HFFc6 (cell line): ENCODE measurements at regions not wholly inside any gene's neighbourhood (a gene's known extent, or its start where the extent isn't known, plus 50 kb on each side); places are given as distances from the start of the nearest gene placed in this dataset.

ENCODE experiments used
- DNase-seq: peaks from one replicate; pipeline ENCODE4 v3.0.0-alpha.2; 2018
- H3K27ac Mint-ChIP-seq: 2 replicates; pipeline ENCODE4 v1.8.0; 2020; ENCODE audit warnings: mild to moderate bottlenecking, mixed read lengths
- H3K27me3 Mint-ChIP-seq: 2 replicates; pipeline ENCODE4 v1.8.0; 2021; ENCODE audit warnings: mild to moderate bottlenecking, moderate library complexity, mixed read lengths; ENCODE audit not compliant: insufficient read depth
- H3K36me3 Mint-ChIP-seq: 2 replicates; pipeline ENCODE4 v1.8.0; 2021; ENCODE audit warnings: low read depth, mixed read lengths
- H3K4me1 Mint-ChIP-seq: 2 replicates; pipeline ENCODE4 v1.8.0; 2020; ENCODE audit warnings: low read depth, mixed read lengths
- H3K4me3 Mint-ChIP-seq: 2 replicates; pipeline ENCODE4 v1.8.0; 2020; ENCODE audit warnings: mild to moderate bottlenecking, moderate library complexity, mixed read lengths
- H3K9me3 Mint-ChIP-seq: 2 replicates; pipeline ENCODE4 v1.8.0; 2020; ENCODE audit warnings: mild to moderate bottlenecking, mixed read lengths
- CTCF ChIP-seq: fragments of 200-600 bp; sonication (generic); IDR thresholded peaks from 2 replicates; pipeline ENCODE4 v1.5.0; 2021; ENCODE audit warnings: antibody characterized with exemption, mild to moderate bottlenecking

GRCh38 chr7:26954951-26955350, 90.6 kb upstream of the SKAP2 start:
- no peak overlapping the region for H3K27ac Mint-ChIP-seq
- peaks cover 13% of the 10 kb centered on the region for H3K27me3 Mint-ChIP-seq
- no peak for TF ChIP-seq CTCF
- DNase-seq = no peak
- H3K36me3 Mint-ChIP-seq = no peaks in the 10 kb centered on the region
- no peak overlapping the region for H3K4me3 Mint-ChIP-seq
- no peaks in the 10 kb centered on the region for H3K9me3 Mint-ChIP-seq
- peaks cover 18% of the 10 kb centered on the region for H3K4me1 Mint-ChIP-seq

DNA sequence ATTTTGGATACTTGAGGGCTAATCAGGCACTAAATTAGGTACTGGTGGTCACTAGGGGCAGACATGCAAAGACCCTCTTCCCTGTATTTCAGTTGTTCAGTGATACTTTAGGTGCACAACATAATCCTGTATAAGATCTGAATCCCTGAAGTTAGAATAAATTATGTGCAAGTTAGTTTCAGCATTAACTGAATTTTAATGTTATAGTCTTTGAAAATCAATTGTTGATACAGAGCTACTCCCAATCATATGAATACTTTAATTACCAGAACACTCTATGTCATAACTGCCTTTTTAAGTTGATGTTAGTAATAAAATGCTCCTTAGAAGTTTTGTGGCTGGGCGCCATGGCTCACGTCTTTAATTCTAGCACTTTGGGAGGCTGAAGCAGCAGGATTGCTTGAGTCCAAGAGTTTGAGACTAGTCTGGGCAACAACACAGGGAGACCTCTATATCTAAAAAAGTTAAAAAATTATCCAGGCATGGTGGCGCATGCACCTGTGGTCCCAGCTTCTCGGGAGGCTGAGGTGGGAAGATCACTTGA, 87.1 kb upstream of the SKAP2 start:
- DNase-seq = no peak
- H3K36me3 Mint-ChIP-seq = no peaks in the 10 kb centered on the region
- H3K4me1 Mint-ChIP-seq = no peaks in the 10 kb centered on the region
- H3K27me3 Mint-ChIP-seq = peaks cover 13% of the 10 kb centered on the region
- H3K4me3 Mint-ChIP-seq = no peak overlapping the region
- no peak for TF ChIP-seq CTCF
- no peaks in the 10 kb centered on the region for H3K9me3 Mint-ChIP-seq
- no peak overlapping the region for H3K27ac Mint-ChIP-seq

- Mint-ChIP-seq H3K4me1 (no peaks in the 10 kb centered on the region), H3K27me3 (peaks cover 8% of the 10 kb centered on the region), H3K27ac (no peak overlapping the region), H3K36me3 (no peaks in the 10 kb centered on the region), H3K9me3 (no peaks in the 10 kb centered on the region), H3K4me3 (no peak overlapping the region)
- TF ChIP-seq CTCF = no peak
- no peak for DNase-seq
These were observed 86.5 kb upstream of the SKAP2 start for GRCh38 chr7:26950889-26951288.

- no peak for DNase-seq
- Mint-ChIP-seq H3K27ac (no peak overlapping the region), H3K4me1 (no peaks in the 10 kb centered on the region), H3K4me3 (no peak overlapping the region), H3K9me3 (no peaks in the 10 kb centered on the region), H3K27me3 (peaks cover 6% of the 10 kb centered on the region), H3K36me3 (no peaks in the 10 kb centered on the region)
- TF ChIP-seq CTCF = no peak
These were observed 84.9 kb upstream of the SKAP2 start for GRCh38 chr7:26949319-26949718.

DNA sequence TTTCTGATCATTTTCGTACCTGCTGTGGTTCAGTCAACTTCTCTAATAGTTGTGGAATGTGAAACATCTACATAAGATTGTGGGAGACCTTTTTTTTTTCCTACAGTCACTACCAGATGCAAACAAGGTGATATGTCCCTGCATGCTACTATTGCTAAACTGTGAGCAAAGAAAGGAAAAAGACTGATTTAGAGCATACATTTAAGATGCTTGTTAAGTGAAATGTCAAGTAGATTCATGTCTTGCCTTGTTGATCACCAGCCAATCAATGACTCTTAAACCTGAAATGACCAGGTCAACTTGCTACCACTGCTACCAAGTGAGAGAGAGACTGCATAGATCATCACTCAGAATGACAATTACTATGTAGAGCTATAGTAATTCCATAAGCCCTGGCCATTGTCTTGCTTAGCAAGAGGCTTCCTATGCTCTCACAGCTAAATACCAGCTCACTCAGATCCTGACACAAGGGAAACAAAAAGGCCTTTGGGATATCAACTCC, 84.3 kb upstream of the SKAP2 start:
- no peaks in the 10 kb centered on the region for H3K4me1 Mint-ChIP-seq
- H3K27me3 Mint-ChIP-seq = peaks cover 6% of the 10 kb centered on the region
- no peaks in the 10 kb centered on the region for H3K36me3 Mint-ChIP-seq
- H3K4me3 Mint-ChIP-seq = no peak overlapping the region
- no peaks in the 10 kb centered on the region for H3K9me3 Mint-ChIP-seq
- no peak for DNase-seq
- no peak for TF ChIP-seq CTCF
- no peak overlapping the region for H3K27ac Mint-ChIP-seq
